Tibial artery (tissue), 4 donors: ENCODE measurements at regions not wholly inside any gene's neighbourhood (a gene's known extent, or its start where the extent isn't known, plus 50 kb on each side); places are given as distances from the start of the nearest gene placed in this dataset.
"Not testable (repeated sequence)": the region's sequence is repeated elsewhere in the genome, so short reads cannot be mapped to it uniquely, and the experiment has no call there.

Experiments used
- DNase-seq, 2 donors: peaks; one replicate each; pipeline ENCODE4 v3.0.0-alpha.2; 2019
- H3K27ac ChIP-seq, 2 donors: fragments of 200-600 bp; sonication (generic) in 1 of 2; 1 replicate in 1 of 2; 2 replicates in 1 of 2; pipeline ENCODE4 v1.5.1; 2018 to 2019; ENCODE audit warnings: mild to moderate bottlenecking in 1 of 2
- H3K27me3 ChIP-seq, 2 donors: fragments of 200-600 bp; sonication (generic) in 1 of 2; one replicate each; pipeline versions ENCODE4 v1.5.1 to v1.6.0; 2016 to 2019
- H3K36me3 ChIP-seq, 3 donors: fragments of 200-600 bp; sonication (generic) in 2 of 3; one replicate each; pipeline ENCODE4 v1.5.1; 2016 to 2019; ENCODE audit warnings: mild to moderate bottlenecking in 2 of 3
- H3K4me1 ChIP-seq, 4 donors: fragments of 200-600 bp; sonication (generic) in 2 of 4; 1 replicate in 3 of 4; 2 replicates in 1 of 4; pipeline ENCODE4 v1.5.1; 2016 to 2019
- H3K4me3 ChIP-seq, 2 donors: fragments of 200-600 bp; sonication (generic) in 1 of 2; 1 replicate in 1 of 2; 2 replicates in 1 of 2; pipeline ENCODE4 v1.5.1; 2018 to 2019; ENCODE audit warnings: mild to moderate bottlenecking in 2 of 2
- H3K9me3 ChIP-seq, 3 donors: fragments of 200-600 bp; sonication (generic) in 1 of 3; one replicate each; pipeline ENCODE4 v1.5.1; 2016 to 2019
- CTCF ChIP-seq, 2 experiments: fragments of 200-600 bp in 1 of 2; fragments of 450-650 bp in 1 of 2; IDR thresholded peaks; one replicate each; pipeline ENCODE4 v1.5.1; 2017 to 2019; ENCODE audit warnings: antibody characterized with exemption in 2 of 2, mild to moderate bottlenecking in 1 of 2, moderate library complexity in 1 of 2
- intact Hi-C: fragments of 100-400 bp; cut with DNase I; formaldehyde crosslinking; loops from one replicate; pipeline ENCODE4 v1.15.0; 2023; ENCODE audit warnings: low total_unique reads

- DNase-seq, result no peak
- no peaks in the 10 kb centered on the region for H3K9me3 ChIP-seq
- H3K36me3 ChIP-seq, result no peaks in the 10 kb centered on the region
- H3K27me3 ChIP-seq, result no peaks in the 10 kb centered on the region
- no peak overlapping the region for H3K27ac ChIP-seq
- no peak for TF ChIP-seq CTCF (IDR thresholded peaks at IDR 0.05)
- intact Hi-C loops, result no loop called here
- no peaks in the 10 kb centered on the region for H3K4me1 ChIP-seq
- no peak overlapping the region for H3K4me3 ChIP-seq
Measured at GRCh38 chr14:28303248-28303647, 463.3 kb upstream of the FOXG1 start.

GRCh38 chr14:28305938-28306337 lies 460.6 kb upstream of the FOXG1 start:
- H3K27ac ChIP-seq, result no peak overlapping the region
- intact Hi-C loops, result no loop called here
- no peaks in the 10 kb centered on the region for H3K27me3 ChIP-seq
- no peaks in the 10 kb centered on the region for H3K36me3 ChIP-seq
- H3K4me1 ChIP-seq, result no peaks in the 10 kb centered on the region
- no peak for DNase-seq
- no peak overlapping the region for H3K4me3 ChIP-seq
- no peaks in the 10 kb centered on the region for H3K9me3 ChIP-seq
- no peak for TF ChIP-seq CTCF (IDR thresholded peaks at IDR 0.05)

- intact Hi-C loops, result no loop called here
- Histone ChIP-seq H3K27me3 (no peaks in the 10 kb centered on the region), H3K27ac (no peak overlapping the region), H3K36me3 (no peaks in the 10 kb centered on the region), H3K9me3 (no peaks in the 10 kb centered on the region), H3K4me3 (no peak overlapping the region), H3K4me1 (no peaks in the 10 kb centered on the region)
- TF ChIP-seq CTCF (IDR thresholded peaks at IDR 0.05), result no peak
- DNase-seq, result no peak
Measured at GRCh38 chr14:28307506-28307905, 459.1 kb upstream of the FOXG1 start.

- Histone ChIP-seq H3K27ac (no peak overlapping the region), H3K9me3 (no peaks in the 10 kb centered on the region), H3K4me3 (no peak overlapping the region), H3K36me3 (no peaks in the 10 kb centered on the region), H3K27me3 (no peaks in the 10 kb centered on the region), H3K4me1 (no peaks in the 10 kb centered on the region)
- TF ChIP-seq CTCF (IDR thresholded peaks at IDR 0.05), result no peak
- DNase-seq, result no peak
- intact Hi-C loops, result no loop called here
Measured at GRCh38 chr14:28308734-28309133, 457.9 kb upstream of the FOXG1 start.

GRCh38 chr14:28317890-28318675 lies 448.5 kb upstream of the FOXG1 start:
- H3K36me3 ChIP-seq, DNase-seq, H3K27ac ChIP-seq, H3K4me3 ChIP-seq, H3K9me3 ChIP-seq, H3K27me3 ChIP-seq, H3K4me1 ChIP-seq, intact Hi-C loops: not testable (repeated sequence)

GRCh38 chr14:28321475-28322244 lies 444.9 kb upstream of the FOXG1 start:
- no peak for TF ChIP-seq CTCF (IDR thresholded peaks at IDR 0.05)
- Histone ChIP-seq H3K27ac (no peak overlapping the region), H3K4me3 (no peak overlapping the region), H3K36me3 (no peaks in the 10 kb centered on the region), H3K4me1 (no peaks in the 10 kb centered on the region), H3K27me3 (no peaks in the 10 kb centered on the region), H3K9me3 (no peaks in the 10 kb centered on the region)
- intact Hi-C loops, result no loop called here
- DNase-seq, result no peak
